ENCODE measurements at regions not wholly inside any gene's neighbourhood (a gene's known extent, or its start where the extent isn't known, plus 50 kb on each side); places are given as distances from the start of the nearest gene placed in this dataset.

GRCh38 chr5:53326424-53327153 lies 153.8 kb upstream of the FST start:
- H3K9ac ChIP-seq (ENCODE audit: insufficient read depth, low read length, poor library complexity, severe bottlenecking): no peak overlapping the region
- H3K36me3 Mint-ChIP-seq: no peaks in the 10 kb centered on the region
- no peaks in the 10 kb centered on the region for H4K20me1 ChIP-seq (ENCODE audit: insufficient read depth, low read length)
- H3K4me3 ChIP-seq (replicated peaks in 1 of 3; ENCODE audit: low read depth in 2 of 3, low read length in 3 of 3): no peak overlapping the region
- no peak overlapping the region for H3K27ac Mint-ChIP-seq
- no peak overlapping the region for H3K4me3 Mint-ChIP-seq
- no peak overlapping the region for H3K4me2 ChIP-seq (replicated peaks; ENCODE audit: extremely low read depth, low read length, poor library complexity, severe bottlenecking)
- H3K27me3 Mint-ChIP-seq (ENCODE audit: low read depth in 3 of 3): peaks cover 0 to 2% (median 0%) of the 10 kb centered on the region in 3 donors
- H3K9me3 Mint-ChIP-seq: peaks cover 0 to 2% (median 0%) of the 10 kb centered on the region in 7 donors
- no peak overlapping the region for H2AFZ ChIP-seq (ENCODE audit: insufficient read depth, low read depth, low read length, poor library complexity, severe bottlenecking)
- H3K9me3 ChIP-seq (replicated peaks in 1 of 2; ENCODE audit: control insufficient read depth in 1 of 2, insufficient read depth in 1 of 2, low read length in 2 of 2): no peaks in the 10 kb centered on the region
- no peaks in the 10 kb centered on the region for H3K36me3 ChIP-seq (replicated peaks in 1 of 2; ENCODE audit: control insufficient read depth in 1 of 2, insufficient read depth in 2 of 2, low read length in 2 of 2)
- H3K4me1 Mint-ChIP-seq: no peaks in the 10 kb centered on the region
- DNase-seq: no peak
- no peak overlapping the region for H3K27ac ChIP-seq (ENCODE audit: low read depth in 1 of 2, low read length in 2 of 2)
- H3K4me1 ChIP-seq (ENCODE audit: control insufficient read depth in 1 of 2, insufficient read depth in 2 of 2, low read length in 2 of 2): no peaks in the 10 kb centered on the region
- no peaks in the 10 kb centered on the region for H3K27me3 ChIP-seq (ENCODE audit: control insufficient read depth in 2 of 2, insufficient read depth in 2 of 2, low read length in 2 of 2)
- intact Hi-C loops (cut with micrococcal nuclease): no loop called here
- WGBS (ENCODE audit: insufficient coverage): 100% methylated on average over 4 of the region's 7 CpGs
- no peak for TF ChIP-seq CTCF (IDR thresholded peaks at IDR 0.05)
- no peaks in the 10 kb centered on the region for H3K79me2 ChIP-seq (ENCODE audit: insufficient read depth, low read length)

- no peaks in the 10 kb centered on the region for H3K4me1 ChIP-seq (ENCODE audit: control insufficient read depth in 1 of 2, insufficient read depth in 2 of 2, low read length in 2 of 2)
- no peak overlapping the region for H3K27ac Mint-ChIP-seq
- WGBS (ENCODE audit: insufficient coverage): 93% methylated on average over 2 of the region's 2 CpGs
- no peaks in the 10 kb centered on the region for H3K36me3 Mint-ChIP-seq
- peaks cover 0 to 2% (median 0%) of the 10 kb centered on the region in 7 donors for H3K9me3 Mint-ChIP-seq
- H3K27ac ChIP-seq (ENCODE audit: low read depth in 1 of 2, low read length in 2 of 2): no peak overlapping the region
- H3K4me1 Mint-ChIP-seq: no peaks in the 10 kb centered on the region
- no peak overlapping the region for H3K9ac ChIP-seq (ENCODE audit: insufficient read depth, low read length, poor library complexity, severe bottlenecking)
- H3K27me3 Mint-ChIP-seq (ENCODE audit: low read depth in 3 of 3): peaks cover 0 to 2% (median 0%) of the 10 kb centered on the region in 3 donors
- no peak overlapping the region for H3K4me2 ChIP-seq (replicated peaks; ENCODE audit: extremely low read depth, low read length, poor library complexity, severe bottlenecking)
- no peak for DNase-seq
- no peaks in the 10 kb centered on the region for H4K20me1 ChIP-seq (ENCODE audit: insufficient read depth, low read length)
- intact Hi-C loops (cut with micrococcal nuclease): no loop called here
- no peak overlapping the region for H2AFZ ChIP-seq (ENCODE audit: insufficient read depth, low read depth, low read length, poor library complexity, severe bottlenecking)
- no peak for TF ChIP-seq CTCF (IDR thresholded peaks at IDR 0.05)
- no peak overlapping the region for H3K4me3 Mint-ChIP-seq
- H3K27me3 ChIP-seq (ENCODE audit: control insufficient read depth in 2 of 2, insufficient read depth in 2 of 2, low read length in 2 of 2): no peaks in the 10 kb centered on the region
- H3K4me3 ChIP-seq (replicated peaks in 1 of 3; ENCODE audit: low read depth in 2 of 3, low read length in 3 of 3): no peak overlapping the region
- no peaks in the 10 kb centered on the region for H3K79me2 ChIP-seq (ENCODE audit: insufficient read depth, low read length)
- no peaks in the 10 kb centered on the region for H3K36me3 ChIP-seq (replicated peaks in 1 of 2; ENCODE audit: control insufficient read depth in 1 of 2, insufficient read depth in 2 of 2, low read length in 2 of 2)
- H3K9me3 ChIP-seq (replicated peaks in 1 of 2; ENCODE audit: control insufficient read depth in 1 of 2, insufficient read depth in 1 of 2, low read length in 2 of 2): no peaks in the 10 kb centered on the region
Measured at GRCh38 chr5:53327811-53328334, 152.6 kb upstream of the FST start.

All from CD14-positive monocyte (primary cell).